Ectodermal cell (in vitro differentiated cells): ENCODE measurements at regions not wholly inside any gene's neighbourhood (a gene's known extent, or its start where the extent isn't known, plus 50 kb on each side); places are given as distances from the start of the nearest gene placed in this dataset.

Experiments
- H3K27ac ChIP-seq: 2 replicates; pipeline ENCODE4 v1.7.0; 2013; ENCODE audit warnings: mild to moderate bottlenecking, low read depth, low read length; ENCODE audit not compliant: insufficient read depth, poor library complexity, severe bottlenecking
- H3K27me3 ChIP-seq: 2 replicates; pipeline ENCODE4 v1.7.0; 2013; ENCODE audit warnings: mild to moderate bottlenecking, low read length; ENCODE audit not compliant: insufficient read depth, control insufficient read depth, poor library complexity, severe bottlenecking
- H3K36me3 ChIP-seq: one replicate; pipeline ENCODE4 v1.7.0; 2013; ENCODE audit warnings: low read length; ENCODE audit not compliant: control insufficient read depth, insufficient read depth
- H3K4me1 ChIP-seq: one replicate; pipeline ENCODE4 v1.7.0; 2013; ENCODE audit warnings: low read length; ENCODE audit not compliant: control insufficient read depth, insufficient read depth
- H3K4me3 ChIP-seq: 2 replicates; pipeline ENCODE4 v1.7.0; 2013; ENCODE audit warnings: low read depth, low read length, control low read depth; ENCODE audit not compliant: insufficient read depth
- H3K9me3 ChIP-seq: 2 replicates; pipeline ENCODE4 v1.7.0; 2013; ENCODE audit warnings: mild to moderate bottlenecking, low read length, moderate library complexity; ENCODE audit not compliant: control insufficient read depth
- whole genome bisulfite sequencing, 2 experiments: methylation state at CpG; one replicate each; pipeline ENCODE4 v1.1.7; 2013; ENCODE audit warnings: missing lambda C conversion rate in 2 of 2; 5-methylcytosine and 5-hydroxymethylcytosine counted together

- no peak overlapping the region for H3K4me3 ChIP-seq
- H3K27ac ChIP-seq, result no peak overlapping the region
- no peaks in the 10 kb centered on the region for H3K27me3 ChIP-seq
- WGBS, 2 experiments, result 93 to 95% methylated on average over 6 of the region's 6 CpGs
- no peaks in the 10 kb centered on the region for H3K36me3 ChIP-seq
- H3K9me3 ChIP-seq, result no peaks in the 10 kb centered on the region
- no peaks in the 10 kb centered on the region for H3K4me1 ChIP-seq
Observed at GRCh38 chr1:38677311-38677710, 182.3 kb downstream of the RRAGC start.

GRCh38 chr1:38672692-38673091, 186.9 kb downstream of the RRAGC start:
- 88 to 89% methylated on average over 4 of the region's 4 CpGs for WGBS, 2 experiments
- H3K4me3 ChIP-seq, result no peak overlapping the region
- H3K27ac ChIP-seq, result no peak overlapping the region
- H3K27me3 ChIP-seq, result no peaks in the 10 kb centered on the region
- H3K36me3 ChIP-seq, result no peaks in the 10 kb centered on the region
- no peaks in the 10 kb centered on the region for H3K4me1 ChIP-seq
- no peaks in the 10 kb centered on the region for H3K9me3 ChIP-seq

- no peaks in the 10 kb centered on the region for H3K9me3 ChIP-seq
- H3K27ac ChIP-seq, result no peak overlapping the region
- WGBS, 2 experiments, result 94 to 98% methylated on average over 8 of the region's 8 CpGs
- H3K27me3 ChIP-seq, result no peaks in the 10 kb centered on the region
- no peak overlapping the region for H3K4me3 ChIP-seq
- H3K36me3 ChIP-seq, result no peaks in the 10 kb centered on the region
- H3K4me1 ChIP-seq, result no peaks in the 10 kb centered on the region
Observed at GRCh38 chr1:38671221-38671620, 188.4 kb downstream of the RRAGC start.

- WGBS, 2 experiments, result 85 to 93% methylated on average over 4 of the region's 4 CpGs
- Histone ChIP-seq H3K27ac (no peak overlapping the region), H3K4me3 (no peak overlapping the region), H3K4me1 (no peaks in the 10 kb centered on the region), H3K9me3 (no peaks in the 10 kb centered on the region), H3K36me3 (no peaks in the 10 kb centered on the region), H3K27me3 (no peaks in the 10 kb centered on the region)
Observed at GRCh38 chr1:38670544-38671122, 188.9 kb downstream of the RRAGC start.

- Histone ChIP-seq H3K9me3 (no peaks in the 10 kb centered on the region), H3K4me1 (no peaks in the 10 kb centered on the region), H3K27me3 (no peaks in the 10 kb centered on the region), H3K36me3 (no peaks in the 10 kb centered on the region), H3K4me3 (no peak overlapping the region), H3K27ac (no peak overlapping the region)
- WGBS, 2 experiments, result 92 to 97% methylated on average over 4 of the region's 4 CpGs
Observed at GRCh38 chr1:38667626-38668025, 191.9 kb downstream of the RRAGC start.

GRCh38 chr1:38662126-38662525, 197.4 kb downstream of the RRAGC start:
- Histone ChIP-seq H3K27me3 (no peaks in the 10 kb centered on the region), H3K9me3 (peaks cover 2% of the 10 kb centered on the region), H3K27ac (no peak overlapping the region), H3K36me3 (no peaks in the 10 kb centered on the region), H3K4me1 (peaks cover under 1% of the 10 kb centered on the region), H3K4me3 (no peak overlapping the region)
- WGBS, 2 experiments, result 91 to 96% methylated on average over 7 of the region's 7 CpGs

- Histone ChIP-seq H3K9me3 (peaks cover 2% of the 10 kb centered on the region), H3K4me3 (no peak overlapping the region), H3K27me3 (no peaks in the 10 kb centered on the region), H3K36me3 (no peaks in the 10 kb centered on the region), H3K4me1 (peaks cover 5% of the 10 kb centered on the region), H3K27ac (no peak overlapping the region)
- WGBS, 2 experiments, result 87 to 95% methylated on average over 1 of the region's 1 CpG
Observed at GRCh38 chr1:38658883-38659282, 200.7 kb downstream of the RRAGC start.

GRCh38 chr1:38657873-38658272, 201.7 kb downstream of the RRAGC start:
- WGBS, 2 experiments, result 90 to 100% methylated on average over 1 to 2 of the region's 2 CpGs
- no peak overlapping the region for H3K4me3 ChIP-seq

GRCh38 chr1:38657207-38657840, 202.2 kb downstream of the RRAGC start:
- 89 to 99% methylated on average over 2 to 3 of the region's 3 CpGs for WGBS, 2 experiments
- H3K27me3 ChIP-seq, result no peaks in the 10 kb centered on the region
- H3K27ac ChIP-seq, result no peak overlapping the region
- peaks cover 5% of the 10 kb centered on the region for H3K4me1 ChIP-seq
- H3K36me3 ChIP-seq, result no peaks in the 10 kb centered on the region
- H3K9me3 ChIP-seq, result peaks cover 2% of the 10 kb centered on the region
- no peak overlapping the region for H3K4me3 ChIP-seq

More at GRCh38 chr1:38657873-38658272, 201.7 kb downstream of the RRAGC start:
- no peak overlapping the region for H3K27ac ChIP-seq
- no peaks in the 10 kb centered on the region for H3K27me3 ChIP-seq
- H3K4me1 ChIP-seq, result peaks cover 5% of the 10 kb centered on the region
- H3K9me3 ChIP-seq, result peaks cover 2% of the 10 kb centered on the region
- H3K36me3 ChIP-seq, result no peaks in the 10 kb centered on the region

- peaks cover 2% of the 10 kb centered on the region for H3K9me3 ChIP-seq
- peaks cover 5% of the 10 kb centered on the region for H3K4me1 ChIP-seq
- H3K4me3 ChIP-seq, result no peak overlapping the region
- no peaks in the 10 kb centered on the region for H3K36me3 ChIP-seq
- H3K27me3 ChIP-seq, result no peaks in the 10 kb centered on the region
- 70 to 75% methylated on average over 4 of the region's 4 CpGs for WGBS, 2 experiments
- no peak overlapping the region for H3K27ac ChIP-seq
Observed at GRCh38 chr1:38656726-38657125, 202.8 kb downstream of the RRAGC start.
